Upper lobe of left lung (tissue), 4 donors: ENCODE measurements at regions not wholly inside any gene's neighbourhood (a gene's known extent, or its start where the extent isn't known, plus 50 kb on each side); places are given as distances from the start of the nearest gene placed in this dataset.

ENCODE experiments used
- POLR2A ChIP-seq, 4 donors: fragments of 450-650 bp; IDR thresholded peaks; one replicate each; pipeline ENCODE4 v1.5.1; 2016 to 2017; ENCODE audit warnings: antibody characterized with exemption in 4 of 4, mild to moderate bottlenecking in 2 of 4
- POLR2AphosphoS5 ChIP-seq, 2 donors: sonication (generic); formaldehyde crosslinking; IDR thresholded peaks; one replicate each; pipeline ENCODE4 v1.5.1; 2017; ENCODE audit warnings: antibody characterized with exemption in 2 of 2

- TF ChIP-seq POLR2A (IDR thresholded peaks at IDR 0.05) (no peak), POLR2AphosphoS5 (IDR thresholded peaks at IDR 0.05) (no peak)
Observed at GRCh38 chr6:121678245-121678644, 242.8 kb downstream of the GJA1 start.
